ENCODE measurements at regions not wholly inside any gene's neighbourhood (a gene's known extent, or its start where the extent isn't known, plus 50 kb on each side); places are given as distances from the start of the nearest gene placed in this dataset.
"Not testable (repeated sequence)": the region's sequence is repeated elsewhere in the genome, so short reads cannot be mapped to it uniquely, and the experiment has no call there.

- H3K9ac ChIP-seq (ENCODE audit: low read depth in 1 of 2, low read length in 2 of 2), result no peak overlapping the region
- H3K4me1 ChIP-seq (ENCODE audit: control insufficient read depth in 4 of 4, insufficient read depth in 4 of 4, low read length in 3 of 4), result peaks cover 4 to 18% (median 11%) of the 10 kb centered on the region in 4 donors
- H3K27ac ChIP-seq (ENCODE audit: low read depth in 1 of 2, low read length in 2 of 2), result no peak overlapping the region
- 79% methylated on average over 4 of the region's 4 CpGs for WGBS
- H3K36me3 ChIP-seq (ENCODE audit: control insufficient read depth in 4 of 4, insufficient read depth in 3 of 4, low read depth in 1 of 4, low read length in 3 of 4), result no peaks in the 10 kb centered on the region
- no peaks in the 10 kb centered on the region for H3K9me3 ChIP-seq (ENCODE audit: control insufficient read depth in 4 of 4, low read length in 3 of 4)
- TF ChIP-seq SP1 (IDR thresholded peaks at IDR 0.05) (no peak), FOXA1 (IDR thresholded peaks at IDR 0.05) (no peak), ATF3 (IDR thresholded peaks at IDR 0.05) (no peak), NR2F2 (IDR thresholded peaks at IDR 0.05) (no peak), MAX (IDR thresholded peaks at IDR 0.05) (no peak), FOXA2 (IDR thresholded peaks at IDR 0.05) (no peak), YY1 (IDR thresholded peaks at IDR 0.05) (no peak), REST (IDR thresholded peaks at IDR 0.05) (no peak)
- no peak overlapping the region for H3K4me3 ChIP-seq (ENCODE audit: low read depth in 1 of 3, low read length in 3 of 3)
- H3K27me3 ChIP-seq (ENCODE audit: control insufficient read depth in 4 of 4, insufficient read depth in 4 of 4, low read length in 3 of 4), result no peaks in the 10 kb centered on the region
- DNase-seq (ENCODE audit: low spot score), result no peak
Observed at GRCh38 chr9:129547063-129547462, 73.8 kb downstream of the C9orf50 start.

- not testable (repeated sequence) for H3K27ac ChIP-seq (ENCODE audit: low read depth in 1 of 2, low read length in 2 of 2); H3K36me3 ChIP-seq (ENCODE audit: control insufficient read depth in 4 of 4, insufficient read depth in 3 of 4, low read depth in 1 of 4, low read length in 3 of 4); H3K9ac ChIP-seq (ENCODE audit: low read depth in 1 of 2, low read length in 2 of 2); H3K9me3 ChIP-seq (ENCODE audit: control insufficient read depth in 4 of 4, low read length in 3 of 4); DNase-seq (ENCODE audit: low spot score); H3K4me3 ChIP-seq (ENCODE audit: low read depth in 1 of 3, low read length in 3 of 3); H3K27me3 ChIP-seq (ENCODE audit: control insufficient read depth in 4 of 4, insufficient read depth in 4 of 4, low read length in 3 of 4)
- peaks cover 4 to 18% (median 11%) of the 10 kb centered on the region in 4 donors for H3K4me1 ChIP-seq (ENCODE audit: control insufficient read depth in 4 of 4, insufficient read depth in 4 of 4, low read length in 3 of 4)
- WGBS, result 95% methylated on average over 8 of the region's 8 CpGs
Observed at GRCh38 chr9:129545876-129546275, 75.0 kb downstream of the C9orf50 start.

- H3K9me3 ChIP-seq (ENCODE audit: control insufficient read depth in 4 of 4, low read length in 3 of 4), result no peaks in the 10 kb centered on the region
- no peak overlapping the region for H3K27ac ChIP-seq (ENCODE audit: low read depth in 1 of 2, low read length in 2 of 2)
- H3K4me1 ChIP-seq (ENCODE audit: control insufficient read depth in 4 of 4, insufficient read depth in 4 of 4, low read length in 3 of 4), result peaks cover 3 to 12% (median 5%) of the 10 kb centered on the region in 4 donors
- WGBS, result 83% methylated on average over 6 of the region's 6 CpGs
- H3K27me3 ChIP-seq (ENCODE audit: control insufficient read depth in 4 of 4, insufficient read depth in 4 of 4, low read length in 3 of 4), result no peaks in the 10 kb centered on the region
- H3K36me3 ChIP-seq (ENCODE audit: control insufficient read depth in 4 of 4, insufficient read depth in 3 of 4, low read depth in 1 of 4, low read length in 3 of 4), result no peaks in the 10 kb centered on the region
- no peak for DNase-seq (ENCODE audit: low spot score)
- TF ChIP-seq JUND (IDR thresholded peaks at IDR 0.05), result no peak
- TF ChIP-seq EGR1 (IDR thresholded peaks at IDR 0.05; ENCODE audit: low read depth in 2 of 2), result no peak
- TF ChIP-seq RXRA (IDR thresholded peaks at IDR 0.05), result no peak
- no peak overlapping the region for H3K4me3 ChIP-seq (ENCODE audit: low read depth in 1 of 3, low read length in 3 of 3)
- H3K9ac ChIP-seq (ENCODE audit: low read depth in 1 of 2, low read length in 2 of 2), result no peak overlapping the region
Observed at GRCh38 chr9:129544761-129545160, 76.1 kb downstream of the C9orf50 start.

- 83% methylated on average over 4 of the region's 4 CpGs for WGBS
- no peak overlapping the region for H3K4me3 ChIP-seq (ENCODE audit: low read depth in 1 of 3, low read length in 3 of 3)
- no peak for DNase-seq (ENCODE audit: low spot score)
- no peaks in the 10 kb centered on the region for H3K4me1 ChIP-seq (ENCODE audit: control insufficient read depth in 4 of 4, insufficient read depth in 4 of 4, low read length in 3 of 4)
- H3K27ac ChIP-seq (ENCODE audit: low read depth in 1 of 2, low read length in 2 of 2), result no peak overlapping the region
- no peak overlapping the region for H3K9ac ChIP-seq (ENCODE audit: low read depth in 1 of 2, low read length in 2 of 2)
- H3K27me3 ChIP-seq (ENCODE audit: control insufficient read depth in 4 of 4, insufficient read depth in 4 of 4, low read length in 3 of 4), result no peaks in the 10 kb centered on the region
- no peaks in the 10 kb centered on the region for H3K36me3 ChIP-seq (ENCODE audit: control insufficient read depth in 4 of 4, insufficient read depth in 3 of 4, low read depth in 1 of 4, low read length in 3 of 4)
- H3K9me3 ChIP-seq (ENCODE audit: control insufficient read depth in 4 of 4, low read length in 3 of 4), result peaks cover 0 to 5% (median 0%) of the 10 kb centered on the region in 4 donors
- no peak for TF ChIP-seq SP1 (IDR thresholded peaks at IDR 0.05)
- no peak for TF ChIP-seq FOXA2 (IDR thresholded peaks at IDR 0.05)
- no peak for TF ChIP-seq FOXA1 (IDR thresholded peaks at IDR 0.05)
- no peak for TF ChIP-seq MAX (IDR thresholded peaks at IDR 0.05)
- TF ChIP-seq REST (IDR thresholded peaks at IDR 0.05), result no peak
- TF ChIP-seq NR2F2 (IDR thresholded peaks at IDR 0.05), result no peak
- TF ChIP-seq RAD21 (IDR thresholded peaks at IDR 0.05), result no peak
- no peak for TF ChIP-seq GABPA (IDR thresholded peaks at IDR 0.05 in 1 of 2, conservative IDR thresholded peaks at IDR 0.05 in 1 of 2)
- no peak for TF ChIP-seq RXRA (IDR thresholded peaks at IDR 0.05)
- no peak for TF ChIP-seq JUND (IDR thresholded peaks at IDR 0.05)
- no peak for TF ChIP-seq ATF3 (IDR thresholded peaks at IDR 0.05)
- TF ChIP-seq HNF4A (conservative IDR thresholded peaks at IDR 0.05), result no peak
Observed at GRCh38 chr9:129542741-129543140, 78.2 kb downstream of the C9orf50 start.
